GM21381 (cell line): ENCODE measurements at regions not wholly inside any gene's neighbourhood (a gene's known extent, or its start where the extent isn't known, plus 50 kb on each side); places are given as distances from the start of the nearest gene placed in this dataset.

ENCODE experiments used
- ATAC-seq: cut with Tn5 transposase; IDR thresholded peaks from one replicate; pipeline ENCODE4 v1.9.1; 2021; ENCODE audit warnings: mild to moderate bottlenecking, moderate library complexity; ENCODE audit not compliant: unreplicated experiment

DNA sequence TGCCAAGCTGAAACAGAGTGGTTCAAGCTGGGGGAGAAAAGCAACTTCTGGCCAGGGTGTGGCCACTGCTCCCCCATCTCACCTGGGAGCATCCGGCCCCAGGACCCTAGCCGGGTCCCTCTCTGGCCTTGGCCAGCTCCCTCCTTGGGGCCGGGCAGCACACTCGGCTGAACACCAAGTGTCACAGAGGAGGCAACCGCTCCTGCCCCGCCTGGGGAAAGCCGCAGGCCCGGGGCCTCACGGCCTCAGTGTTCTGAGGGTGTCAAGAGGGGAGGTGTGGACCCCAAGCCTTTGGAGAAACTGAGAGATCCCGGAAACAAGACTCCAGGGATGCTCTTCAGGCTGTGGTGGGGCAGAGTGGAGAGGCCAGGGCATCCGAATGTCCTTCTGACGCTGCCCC lies 88.4 kb downstream of the ENGASE start:
- ATAC-seq: no peak

DNA sequence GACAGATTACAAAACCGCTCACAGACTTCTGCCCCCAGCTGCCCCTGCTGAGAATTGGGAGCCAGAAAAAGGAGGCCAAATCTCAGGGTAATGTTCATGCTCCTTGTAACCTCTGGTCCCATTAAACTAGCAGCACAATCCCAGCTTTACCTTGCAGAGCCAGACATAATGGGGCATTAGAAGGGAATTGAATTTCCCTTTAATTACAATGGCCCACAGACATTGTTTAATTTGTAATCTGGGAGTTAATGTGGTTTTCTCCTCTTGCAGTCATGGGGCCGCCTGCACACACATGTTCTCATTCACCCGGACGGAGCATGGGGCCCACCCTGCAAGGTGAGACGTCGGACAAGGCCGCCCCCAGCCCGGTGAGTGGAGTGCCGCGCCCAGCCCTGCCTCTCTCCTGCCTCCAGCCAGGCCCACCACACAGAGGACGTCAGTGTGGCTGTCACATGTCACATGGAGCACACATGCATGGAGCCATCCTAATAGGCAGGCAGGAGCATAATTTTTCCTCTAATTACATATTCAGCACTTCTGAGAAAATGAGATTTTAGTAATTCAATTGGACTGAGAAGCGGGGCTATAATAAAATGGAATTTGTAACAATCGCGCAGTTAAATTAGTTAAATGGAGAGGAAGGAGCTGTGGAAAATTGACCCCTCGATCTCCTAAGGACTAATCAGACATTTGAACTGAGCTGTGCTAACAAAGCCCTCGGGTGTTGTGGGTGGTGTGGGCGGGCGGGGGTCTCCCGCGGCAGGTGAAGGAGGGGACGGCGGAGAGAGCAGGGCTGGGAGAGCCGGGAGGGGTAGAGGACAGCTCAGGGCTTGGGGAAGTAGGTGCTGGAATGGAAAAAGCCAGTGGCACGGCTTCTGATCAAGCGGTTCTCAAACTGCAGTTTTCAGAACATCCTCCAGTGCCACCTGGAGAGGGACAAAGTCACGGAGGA lies 87.7 kb downstream of the ENGASE start:
- ATAC-seq: no peak

DNA sequence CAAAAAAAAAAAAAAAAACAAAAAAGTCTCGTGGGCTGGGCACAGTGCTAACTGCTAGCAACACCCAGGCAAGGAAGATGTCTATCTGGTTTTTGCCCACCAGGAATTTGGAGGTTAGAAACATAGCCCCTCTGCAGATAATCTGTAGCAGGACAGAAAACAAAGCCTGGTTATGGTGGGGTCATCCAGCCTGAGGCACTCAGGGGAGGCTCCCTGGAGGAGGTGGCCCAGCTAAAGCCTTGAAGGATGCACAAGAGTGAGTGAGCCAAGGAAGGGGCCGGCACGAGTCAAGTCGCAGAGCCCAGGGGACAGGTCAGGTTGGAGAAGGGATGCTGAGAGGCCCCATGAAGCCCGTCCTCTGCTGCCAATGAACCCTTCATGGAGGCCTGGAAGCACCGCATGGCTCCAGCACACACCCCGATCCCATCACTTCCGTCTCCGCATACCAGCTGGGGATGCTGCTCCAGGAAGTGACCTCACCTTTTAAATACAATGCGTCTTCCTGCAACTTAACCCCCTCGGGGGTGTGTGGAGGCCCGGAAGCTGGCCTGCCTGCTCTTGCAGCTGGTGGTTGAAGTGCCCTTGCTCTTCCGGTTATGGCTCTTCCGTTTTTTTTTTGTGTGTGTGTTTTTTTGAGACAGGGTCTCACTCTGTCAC lies 86.5 kb downstream of the ENGASE start:
- ATAC-seq: no peak

DNA sequence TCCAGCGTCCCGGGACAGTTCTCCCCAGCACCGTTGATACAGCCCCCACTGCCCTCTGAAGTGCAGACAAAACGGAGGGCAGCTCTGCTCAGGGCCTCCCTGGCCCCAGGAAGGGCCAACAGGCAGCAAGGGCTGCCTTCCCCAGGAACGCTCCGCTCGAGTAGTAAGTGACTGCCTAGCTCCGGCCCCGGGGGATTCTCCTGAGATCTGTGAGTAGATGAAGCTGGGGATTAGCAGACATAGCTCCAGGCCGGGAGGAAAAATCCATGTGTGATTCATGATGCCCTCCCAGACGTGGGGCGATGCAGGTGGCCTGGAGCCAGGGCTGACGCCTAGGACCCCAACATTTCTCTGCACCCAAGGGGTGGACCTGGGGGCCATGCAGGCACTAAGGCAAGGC lies 85.3 kb downstream of the ENGASE start:
- ATAC-seq: no peak

DNA sequence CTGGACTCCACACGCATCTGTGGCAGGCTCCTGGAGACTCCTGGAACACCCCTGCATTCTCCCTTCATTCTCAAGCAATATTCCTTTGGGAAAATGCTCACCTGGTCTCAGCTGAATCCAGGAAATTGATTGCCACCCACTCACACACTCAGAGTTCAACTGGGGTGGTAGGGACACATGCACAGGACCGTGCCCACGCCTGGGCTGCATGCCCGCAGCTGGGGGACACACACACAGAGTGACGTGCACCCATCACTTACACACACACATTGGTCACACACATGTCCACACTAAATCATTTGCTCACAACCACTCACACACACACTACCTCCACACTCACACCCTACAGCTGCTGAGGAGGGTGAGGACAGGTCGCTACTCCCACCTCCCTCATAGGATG lies 84.8 kb downstream of the ENGASE start:
- no peak for ATAC-seq

DNA sequence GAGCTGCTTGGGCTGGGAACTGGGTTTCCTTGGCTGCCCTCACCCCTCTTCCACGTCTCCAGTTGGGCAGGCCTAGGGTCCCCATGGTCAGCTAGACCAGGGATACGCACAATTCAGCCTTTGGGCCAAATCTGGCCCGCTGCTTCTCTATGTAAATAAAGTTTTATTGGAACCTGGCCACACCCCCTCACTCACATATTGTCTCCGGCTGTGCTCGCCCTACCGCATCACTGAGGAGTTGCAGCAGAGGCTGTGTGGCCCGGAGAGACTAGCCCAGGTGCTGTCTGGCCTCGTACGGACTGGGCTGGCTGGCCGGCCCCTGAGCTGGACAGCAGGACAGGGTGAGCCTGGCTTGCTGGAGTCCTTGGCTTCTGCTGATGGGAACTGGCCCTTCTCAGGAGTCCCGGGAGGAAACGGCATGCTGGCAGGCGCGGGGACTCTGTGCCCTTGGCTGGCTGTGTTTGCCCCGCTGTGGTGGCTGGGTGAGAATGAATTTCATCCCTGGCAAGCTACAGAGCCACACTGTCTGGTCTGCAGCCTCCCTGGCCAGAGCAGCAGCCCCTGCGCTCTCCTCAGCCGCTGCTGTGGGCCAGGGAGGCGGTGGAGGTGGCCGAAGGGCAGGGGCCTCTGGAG lies 82.0 kb downstream of the ENGASE start:
- no peak for ATAC-seq

DNA sequence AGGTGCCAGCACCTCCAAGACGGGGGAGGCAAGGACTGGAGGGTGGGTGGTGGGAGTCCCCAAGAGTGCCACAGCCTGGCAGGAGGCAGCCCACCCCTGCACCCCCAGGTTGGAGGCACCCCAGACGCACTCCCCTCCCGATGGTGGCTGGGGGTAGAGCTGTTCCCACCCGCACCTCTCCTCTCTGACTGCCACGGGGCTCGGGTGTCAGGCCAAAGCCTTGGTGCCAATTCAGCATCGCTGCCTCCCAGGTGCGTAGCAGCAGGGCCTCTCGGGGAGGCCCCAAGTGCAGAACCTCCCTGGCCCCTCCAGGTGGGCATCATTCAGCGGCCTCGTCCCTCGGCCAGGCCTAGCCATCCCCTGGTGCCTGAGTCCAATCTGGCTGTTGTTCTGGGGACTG lies 81.1 kb downstream of the ENGASE start:
- ATAC-seq: no peak

DNA sequence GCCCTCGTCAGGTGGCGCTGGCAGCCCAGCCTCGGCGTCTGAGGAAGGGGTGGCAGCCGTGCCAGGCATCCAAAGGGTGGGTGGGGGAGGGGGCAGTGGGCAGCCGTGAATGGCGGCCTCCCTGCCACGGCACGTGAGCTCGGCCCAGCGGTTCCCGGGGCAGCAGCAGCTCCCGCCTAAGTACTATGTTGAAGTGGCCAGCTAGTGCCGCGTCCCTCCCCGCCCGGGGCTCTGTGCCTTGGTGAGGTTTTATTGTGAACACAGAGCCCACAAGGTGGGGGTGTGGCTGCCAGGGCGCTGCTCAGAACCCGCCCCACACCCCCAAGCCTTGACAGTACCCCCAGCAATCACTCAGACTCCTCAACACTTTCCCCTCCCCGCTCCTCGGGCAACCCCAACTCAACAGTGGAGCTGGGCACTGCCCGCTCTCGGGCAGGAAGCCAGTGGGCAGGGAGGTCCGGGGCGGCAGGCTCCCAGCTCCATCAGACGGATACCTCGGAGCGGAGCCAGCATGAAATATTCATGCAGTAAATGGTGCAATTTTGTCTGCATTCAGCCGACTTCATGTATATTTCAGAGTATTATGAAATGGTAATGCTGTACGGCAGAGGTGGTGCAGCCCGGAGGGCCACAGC lies 80.4 kb downstream of the ENGASE start:
- no peak for ATAC-seq

DNA sequence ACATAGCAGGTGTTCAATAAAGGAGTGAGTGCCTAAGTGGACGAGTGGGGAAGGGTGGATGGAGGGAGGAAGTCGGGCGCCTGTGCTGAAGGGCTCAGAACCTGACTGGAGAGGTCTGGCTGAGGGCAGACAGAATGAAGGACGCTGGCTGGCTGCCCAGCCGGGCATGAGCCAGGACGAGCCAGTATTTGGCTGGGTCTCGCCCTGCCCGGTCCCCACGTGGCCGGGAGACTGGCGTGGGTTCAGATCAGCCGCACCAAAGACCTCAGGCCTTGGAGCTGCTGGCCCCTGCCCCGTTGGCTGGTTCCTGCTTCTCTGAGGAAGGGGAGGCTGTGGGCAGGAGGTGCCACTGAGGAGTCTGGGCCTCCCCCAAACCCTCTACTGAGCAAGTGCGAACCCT lies 79.8 kb downstream of the ENGASE start:
- ATAC-seq: no peak

DNA sequence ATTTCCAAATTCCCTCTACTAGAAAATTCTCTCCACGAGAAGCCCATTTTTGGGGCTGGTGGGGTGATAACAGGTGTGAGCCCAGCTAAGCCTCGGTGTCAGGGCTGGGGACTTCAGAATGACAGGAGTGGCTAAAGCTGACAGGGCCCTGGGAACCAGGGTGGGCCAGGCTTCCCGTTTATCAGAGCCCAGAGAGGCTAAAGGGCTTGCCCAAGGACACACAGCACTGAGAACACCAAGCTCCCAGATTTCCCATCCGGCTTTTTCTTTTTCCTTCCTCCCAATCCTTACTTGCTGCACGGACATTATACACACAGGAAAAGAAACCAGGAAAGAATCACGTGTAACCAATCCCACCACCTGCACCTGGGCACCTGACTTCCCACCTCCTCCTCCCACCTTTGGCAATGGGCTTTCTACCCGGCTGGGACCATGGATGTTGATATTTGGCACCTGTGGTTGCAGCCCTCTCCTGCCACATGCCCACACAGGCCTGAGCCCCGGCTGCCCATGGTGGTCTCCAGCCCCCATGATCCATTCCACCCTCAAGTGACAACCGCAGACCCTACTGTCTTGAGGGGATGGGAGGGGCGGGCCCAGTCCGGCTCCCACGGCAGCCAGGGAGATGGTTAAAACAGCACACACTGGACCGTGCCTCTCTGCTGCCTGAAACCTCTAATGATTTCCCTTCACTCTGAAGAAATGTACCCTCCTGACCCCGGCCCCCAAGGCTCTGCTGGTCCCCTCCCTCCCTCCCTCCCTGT lies 78.9 kb downstream of the ENGASE start:
- no peak for ATAC-seq

DNA sequence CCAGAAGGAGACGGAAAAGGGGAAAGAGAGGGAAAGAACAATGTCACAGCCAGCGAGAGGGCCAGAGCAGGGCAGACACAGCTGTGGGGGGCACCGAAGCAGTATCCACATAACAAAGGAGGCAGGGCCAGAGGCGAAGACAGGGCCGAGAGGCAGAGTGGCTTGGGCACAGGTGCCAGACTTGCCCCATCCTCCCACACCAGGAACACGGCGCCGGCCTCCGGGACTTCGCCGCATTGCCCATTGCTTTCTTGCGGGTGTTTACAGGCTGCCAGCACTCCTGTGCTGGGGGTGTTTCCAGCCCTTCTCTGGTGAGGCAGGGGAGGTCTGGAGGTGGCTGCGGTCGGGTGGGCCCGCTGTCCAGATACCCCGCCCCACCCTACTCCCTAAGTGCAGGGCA lies 78.0 kb downstream of the ENGASE start:
- ATAC-seq: no peak

DNA sequence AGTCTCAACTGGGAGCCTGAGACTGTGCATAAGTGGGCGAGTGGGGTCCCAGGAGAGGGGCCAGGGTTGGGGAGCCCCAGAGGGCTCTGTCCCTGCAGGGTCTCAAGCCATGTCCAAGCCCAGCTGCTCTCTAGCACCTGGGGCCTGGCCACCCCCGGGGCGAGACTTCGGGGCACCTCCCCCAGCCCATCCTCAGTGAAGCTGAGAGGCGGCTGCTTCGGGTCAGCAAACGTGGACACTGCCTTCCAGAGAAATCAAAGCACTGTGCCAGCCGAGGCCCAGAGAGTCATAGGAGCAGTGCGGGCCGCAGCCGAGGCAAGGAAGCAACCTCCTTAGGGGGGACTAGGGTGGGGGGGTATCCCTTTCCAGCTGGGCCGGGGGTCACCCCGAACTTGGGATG lies 77.5 kb downstream of the ENGASE start:
- ATAC-seq: no peak

DNA sequence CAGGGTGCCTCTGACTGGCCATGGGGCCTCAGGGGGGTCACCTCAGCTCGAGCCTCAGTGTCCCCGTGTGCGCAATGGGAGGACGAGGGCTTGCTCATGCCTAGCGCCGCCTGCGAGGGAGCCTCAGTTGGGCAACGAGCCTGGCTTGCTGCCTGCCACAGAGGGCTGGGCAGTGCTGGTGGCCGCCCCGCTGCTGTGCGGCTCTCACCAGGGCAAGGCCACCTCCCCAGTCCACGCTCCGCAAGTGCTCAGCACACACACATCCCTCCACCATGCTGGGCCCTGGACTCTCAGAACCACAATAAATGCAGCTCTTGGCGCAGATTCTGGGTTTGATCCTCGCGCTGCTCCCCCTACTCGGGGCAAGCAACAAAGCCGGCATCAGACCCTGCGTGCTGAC lies 76.2 kb downstream of the ENGASE start:
- no peak for ATAC-seq

DNA sequence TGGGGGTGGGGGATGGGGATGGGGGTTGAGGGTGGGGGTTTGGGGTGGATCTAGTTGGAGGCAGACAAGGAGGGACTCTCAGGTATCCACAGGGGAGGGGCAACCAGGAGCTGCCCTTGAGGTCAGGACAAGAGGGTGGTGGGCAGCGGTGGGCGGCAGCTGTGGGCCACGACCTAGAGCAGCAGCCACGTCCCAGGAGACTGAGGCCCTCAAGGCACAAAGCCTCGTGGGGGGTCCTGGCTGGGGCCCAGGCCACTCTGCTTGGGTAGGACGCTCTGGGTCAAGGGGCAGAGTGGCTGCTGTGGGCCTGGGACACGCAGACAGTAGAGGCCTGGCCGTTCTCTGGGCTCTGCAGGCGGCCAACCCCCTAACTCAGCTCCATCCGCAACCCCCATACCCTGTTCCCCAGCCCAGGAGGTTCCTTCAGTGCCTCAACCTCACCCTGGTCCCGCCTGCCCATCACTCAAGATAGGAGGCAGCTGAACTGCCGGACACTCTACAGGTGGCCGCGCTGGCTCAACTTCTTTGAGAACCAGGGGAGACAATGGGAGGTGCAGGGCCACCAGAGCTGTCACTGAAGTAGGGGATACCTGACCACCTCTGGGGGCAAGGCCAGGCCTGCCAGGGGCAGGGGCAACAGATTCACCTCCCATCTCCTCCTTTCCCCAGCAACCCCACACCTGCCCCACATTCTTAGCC lies 75.6 kb downstream of the ENGASE start:
- no peak for ATAC-seq

DNA sequence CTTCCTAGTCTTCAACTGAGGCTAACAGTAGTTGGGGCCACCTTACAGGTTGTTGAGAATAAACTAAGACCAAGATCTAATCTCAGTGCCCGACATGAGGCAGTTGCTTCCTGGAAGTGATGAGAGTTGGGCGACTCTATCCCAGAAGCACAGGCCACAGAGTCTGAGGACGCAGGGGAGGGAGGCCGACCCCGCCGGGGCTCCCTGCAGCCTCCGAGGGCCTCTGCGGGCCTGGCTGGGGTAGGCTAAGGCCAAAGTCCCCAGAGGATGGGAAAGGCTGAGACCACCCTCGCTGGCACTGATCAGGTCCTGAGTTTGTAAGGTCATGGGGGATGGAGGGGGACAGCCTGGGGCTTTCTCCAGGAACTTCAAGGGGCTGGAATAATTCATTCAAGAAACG lies 74.0 kb downstream of the ENGASE start:
- ATAC-seq: no peak

DNA sequence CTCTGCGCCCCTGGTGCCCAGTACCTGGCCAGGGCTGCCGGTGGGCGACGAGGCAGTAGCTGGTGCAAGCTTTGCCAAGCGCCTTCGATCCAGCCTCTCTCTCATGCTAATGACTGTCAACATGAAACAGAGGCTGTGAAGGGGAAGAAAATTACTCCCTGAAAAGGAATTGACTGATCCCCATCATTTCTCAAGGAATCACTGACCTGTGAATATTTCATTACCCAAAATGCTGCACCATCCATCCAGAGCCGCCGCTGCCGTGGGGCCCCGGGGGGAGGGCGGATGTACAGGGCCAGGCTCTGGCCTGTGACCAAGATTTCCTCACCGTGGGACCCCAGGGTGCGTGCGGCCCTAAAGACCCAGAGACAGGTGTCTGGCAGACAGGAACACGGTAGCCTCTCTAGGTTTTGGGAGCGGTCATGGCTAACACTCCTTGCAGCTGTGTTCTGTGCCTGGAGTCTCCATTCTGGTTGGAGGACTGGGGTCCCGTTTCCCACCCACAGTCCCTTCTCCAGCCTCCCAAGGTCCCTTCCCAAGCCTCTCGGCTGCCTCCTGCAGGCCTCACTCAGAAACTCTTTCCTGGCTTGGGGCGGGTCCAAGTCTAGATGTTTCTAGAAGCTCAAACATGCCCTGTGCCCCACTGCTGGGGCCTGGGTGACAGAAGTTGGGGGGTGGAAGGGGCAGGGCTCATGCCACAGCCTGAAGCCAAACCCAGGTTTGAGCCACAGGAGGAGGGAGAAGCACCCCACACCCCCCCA lies 73.3 kb downstream of the ENGASE start:
- ATAC-seq: no peak

DNA sequence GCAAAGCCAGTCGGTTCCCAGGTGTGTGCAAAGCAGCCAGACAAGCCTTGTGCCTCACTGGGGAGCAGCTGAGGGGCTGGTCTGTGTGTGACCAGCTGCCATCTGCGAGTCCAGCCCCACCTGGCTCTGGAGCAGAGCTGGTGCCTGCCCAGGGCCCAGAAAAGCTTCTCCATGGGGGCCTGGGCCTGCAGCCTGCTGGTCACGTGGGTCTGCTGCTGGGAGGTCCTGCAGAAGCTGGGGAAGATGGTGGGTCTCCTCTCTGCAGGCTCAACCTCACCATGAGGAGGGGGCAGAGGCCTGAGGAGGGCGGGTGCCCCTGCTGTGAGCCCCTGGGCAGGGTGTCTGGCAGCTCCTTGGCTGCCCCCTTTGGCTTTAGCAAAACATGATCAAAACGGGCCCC lies 71.9 kb downstream of the ENGASE start:
- ATAC-seq: no peak

DNA sequence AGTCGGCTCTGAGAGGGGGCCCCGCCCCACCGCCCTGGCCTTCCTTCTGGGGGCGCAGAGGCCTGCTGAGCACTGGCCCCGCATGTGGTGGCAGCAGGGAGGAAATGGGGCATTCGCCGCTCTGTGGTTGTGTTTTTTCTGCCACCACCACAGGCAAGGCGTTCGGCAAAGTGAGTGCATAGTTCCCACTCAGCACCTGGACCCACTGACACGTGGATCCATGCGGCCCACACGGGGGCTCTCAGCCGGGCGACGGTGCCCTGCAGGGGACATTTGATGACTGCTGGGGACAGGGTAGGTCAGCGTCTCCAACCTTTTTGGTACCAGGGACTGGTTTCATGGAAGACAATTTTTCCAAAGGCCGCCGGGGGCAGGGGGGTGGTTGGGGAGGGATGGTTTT lies 70.9 kb downstream of the ENGASE start:
- no peak for ATAC-seq

DNA sequence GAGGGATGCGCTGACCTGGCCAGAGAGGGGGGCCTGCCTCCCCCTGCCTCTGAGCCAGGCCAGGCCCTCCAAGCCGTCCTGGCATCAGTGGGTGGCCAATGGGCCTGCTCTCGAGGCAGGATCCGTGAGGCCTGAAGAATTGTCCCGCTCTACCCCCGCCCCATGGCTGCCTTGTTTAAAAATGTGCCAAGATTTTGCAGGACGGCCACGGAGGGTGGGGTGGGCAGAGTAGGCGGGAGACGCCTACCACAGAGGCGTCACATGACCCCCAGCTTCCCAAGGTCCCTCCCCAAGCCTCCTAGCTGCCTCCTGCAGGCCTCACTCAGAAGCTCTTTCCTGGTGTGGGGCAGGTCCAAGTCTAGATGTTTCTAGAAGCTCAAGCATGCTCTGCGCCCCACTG lies 69.5 kb downstream of the ENGASE start:
- no peak for ATAC-seq
